ENCODE measurements at regions not wholly inside any gene's neighbourhood (a gene's known extent, or its start where the extent isn't known, plus 50 kb on each side); places are given as distances from the start of the nearest gene placed in this dataset.
"Not testable (repeated sequence)": the region's sequence is repeated elsewhere in the genome, so short reads cannot be mapped to it uniquely, and the experiment has no call there.

DNA sequence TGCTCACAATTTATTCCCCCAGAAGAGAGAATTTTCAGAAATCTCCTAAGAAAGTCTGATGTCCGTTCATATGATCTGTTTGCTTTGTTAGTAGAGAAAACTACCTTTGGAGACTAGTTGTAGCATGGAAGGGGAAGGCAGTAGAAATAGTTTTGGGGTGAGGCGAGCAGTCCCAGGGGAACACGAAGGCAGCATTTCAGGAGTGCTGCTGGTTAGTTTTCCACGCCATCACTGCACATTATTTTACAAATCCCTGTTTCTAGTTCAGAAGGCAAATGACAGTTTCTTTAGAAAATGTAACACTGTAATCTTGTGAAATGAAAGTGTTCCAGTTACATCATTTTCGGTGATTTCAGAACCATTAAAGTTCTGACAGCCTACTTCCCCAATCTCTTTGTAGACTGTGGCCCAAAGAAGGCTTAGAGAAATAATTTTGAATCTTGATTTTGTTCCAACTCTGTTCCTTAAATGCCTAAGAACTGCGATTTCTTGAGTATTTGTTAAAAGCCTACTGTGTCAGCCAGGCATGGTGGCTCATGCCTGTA is 123.8 kb downstream of the LAT start:
- DNase-seq (ENCODE audit: low read depth), result not testable (repeated sequence)

DNA sequence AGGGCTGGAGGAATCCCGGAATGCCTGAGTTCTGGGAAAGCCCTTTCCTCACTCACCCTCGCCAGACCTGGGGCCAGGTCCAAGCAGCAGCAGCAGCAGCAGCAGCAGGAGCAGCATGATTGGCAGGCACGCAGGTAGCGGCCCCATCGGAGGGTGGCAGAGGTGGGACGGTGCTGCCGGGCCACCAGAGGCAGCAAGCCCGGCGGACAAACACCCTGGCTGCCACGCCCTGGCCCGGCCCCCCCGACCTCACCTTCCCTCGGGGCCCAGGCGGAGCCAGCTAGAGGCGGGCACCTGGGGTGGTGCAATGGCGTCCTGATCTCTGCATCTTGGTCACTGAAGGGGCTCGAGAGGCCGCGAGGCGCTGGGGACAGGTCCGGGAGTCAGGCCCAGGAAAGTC is 122.4 kb downstream of the LAT start:
- no peak for DNase-seq (ENCODE audit: low read depth)

DNA sequence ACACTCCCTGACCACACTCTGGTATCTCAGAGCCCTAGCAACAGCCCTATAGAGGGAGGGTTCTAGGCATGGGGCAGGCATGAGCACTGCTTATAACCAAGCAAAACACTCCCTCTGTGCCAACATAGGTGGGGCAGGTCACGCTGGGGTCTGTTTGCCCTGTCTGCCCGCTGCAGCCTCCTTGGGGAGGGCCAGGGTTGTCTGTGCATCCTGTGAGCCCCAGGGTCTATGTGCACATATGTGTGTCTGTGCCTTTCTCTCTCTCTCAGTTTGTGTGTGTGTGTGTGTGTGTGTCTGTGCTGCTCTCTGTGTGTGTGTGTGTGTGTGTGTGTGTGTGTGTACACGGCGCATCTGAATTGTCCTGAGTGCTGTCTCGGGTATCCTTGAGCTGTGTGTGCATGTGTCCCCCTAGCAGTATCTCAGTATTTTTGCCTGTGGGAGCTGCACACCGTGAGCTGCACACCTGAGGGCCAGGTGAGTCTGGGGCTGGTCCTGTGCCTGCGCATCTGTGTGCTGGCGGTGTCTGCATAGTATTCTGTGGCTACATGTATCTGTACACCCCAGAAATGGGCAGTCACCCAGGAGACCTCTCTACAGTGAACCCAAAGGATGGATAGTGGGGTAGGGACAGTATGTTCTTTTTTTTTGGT is 121.5 kb downstream of the LAT start:
- DNase-seq (ENCODE audit: low read depth), result not testable (repeated sequence)

DNA sequence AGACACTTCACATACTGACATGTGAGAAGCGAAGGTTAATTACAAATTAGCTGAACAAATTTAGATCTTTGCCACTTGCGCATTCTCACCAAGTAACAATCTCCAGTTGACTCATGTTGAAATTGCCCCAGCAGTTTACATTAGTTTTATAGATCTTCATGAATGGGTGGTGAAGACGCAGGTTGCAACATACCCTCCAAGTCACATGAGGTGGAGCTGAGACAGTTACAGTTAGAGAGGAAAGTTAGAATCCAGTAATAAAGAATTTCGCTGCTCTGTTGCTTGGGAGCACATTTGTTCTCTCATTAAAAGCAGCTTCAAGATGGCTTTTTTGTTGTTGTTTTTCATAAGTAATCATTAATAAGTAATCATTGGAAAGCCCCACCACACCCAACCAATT is 119.7 kb downstream of the LAT start:
- not testable (repeated sequence) for DNase-seq (ENCODE audit: low read depth)

DNA sequence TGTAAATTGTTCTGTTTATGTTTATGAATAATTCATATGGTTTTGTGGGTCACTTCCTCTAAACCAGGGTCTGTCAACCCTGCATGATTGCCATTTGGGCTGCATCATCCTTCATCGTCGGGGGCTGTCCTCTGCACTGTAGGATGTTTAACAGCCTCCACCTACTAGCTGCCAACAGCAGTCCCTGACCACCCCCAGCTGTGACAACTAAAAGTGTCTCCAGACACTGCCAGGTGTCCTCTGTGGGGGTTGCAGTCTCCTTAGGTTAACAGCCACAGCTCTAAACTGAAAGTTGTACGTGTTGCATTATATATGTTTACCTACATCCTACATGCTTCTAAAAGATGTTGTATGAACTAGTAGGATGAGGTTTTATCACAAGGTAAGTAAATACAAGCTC is 113.1 kb downstream of the LAT start:
- not testable (repeated sequence) for DNase-seq (ENCODE audit: low read depth)

DNA sequence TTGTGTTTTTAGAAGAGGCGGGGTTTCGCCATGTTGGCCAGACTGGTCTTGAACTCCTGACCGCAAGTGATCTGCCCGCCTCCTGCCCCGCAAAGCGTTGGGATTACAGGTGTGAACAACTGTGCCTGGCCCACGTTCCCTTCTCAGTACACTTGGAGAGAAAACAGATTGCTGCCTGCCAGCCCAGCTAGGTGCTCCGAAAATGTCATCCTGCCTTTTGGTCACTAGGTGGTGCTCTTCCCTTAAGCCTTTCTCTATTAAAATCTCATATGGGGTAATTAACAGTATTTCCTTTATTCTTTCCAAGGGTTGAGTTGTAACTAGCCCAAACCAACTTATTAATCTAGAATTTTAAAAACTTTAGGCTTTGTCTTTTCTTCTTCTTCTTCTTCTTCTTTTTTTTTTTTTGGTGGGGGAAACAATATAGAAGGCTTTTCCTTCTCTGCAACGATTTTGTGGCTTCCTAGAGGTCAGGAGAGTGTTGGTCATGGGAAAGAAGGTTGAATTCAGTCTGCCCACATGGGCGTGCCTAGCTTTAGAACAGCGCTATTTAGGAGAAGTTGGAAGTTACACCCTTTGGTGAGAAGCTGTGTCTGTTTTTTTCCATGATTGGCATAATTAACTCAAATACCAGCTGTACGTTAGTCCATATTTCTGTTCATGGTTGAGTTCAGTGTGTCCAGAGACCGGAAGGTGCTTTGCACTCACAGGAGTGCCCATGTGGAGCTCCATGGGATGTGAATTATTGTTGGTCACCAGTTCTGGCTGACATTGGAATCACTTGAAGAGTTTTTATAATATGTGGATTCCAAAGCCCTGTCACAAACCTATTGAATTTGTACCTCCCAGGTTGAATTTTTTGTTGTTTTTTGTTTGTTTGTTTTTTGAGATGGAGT is 110.1 kb downstream of the LAT start:
- DNase-seq (ENCODE audit: low read depth), result not testable (repeated sequence)

DNA sequence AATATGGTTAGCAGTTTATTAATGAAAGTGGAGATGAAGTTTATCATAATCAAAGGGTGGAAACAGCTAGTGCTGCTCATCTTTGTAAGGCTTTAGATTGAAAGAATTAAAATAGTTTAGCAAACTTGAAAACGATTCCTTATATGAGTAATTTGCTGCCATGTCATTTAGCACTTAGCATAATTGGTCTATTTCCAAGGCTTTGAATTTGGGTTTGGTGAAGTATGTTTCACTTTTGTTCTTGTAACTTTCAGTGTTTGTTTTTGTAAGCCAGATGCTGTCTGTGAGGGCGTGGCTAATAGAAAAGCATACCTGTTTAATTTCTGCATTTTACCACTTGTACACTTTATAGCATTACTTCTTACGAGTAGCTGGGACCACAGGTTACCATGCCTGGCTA is 109.5 kb downstream of the LAT start:
- not testable (repeated sequence) for DNase-seq (ENCODE audit: low read depth)

DNA sequence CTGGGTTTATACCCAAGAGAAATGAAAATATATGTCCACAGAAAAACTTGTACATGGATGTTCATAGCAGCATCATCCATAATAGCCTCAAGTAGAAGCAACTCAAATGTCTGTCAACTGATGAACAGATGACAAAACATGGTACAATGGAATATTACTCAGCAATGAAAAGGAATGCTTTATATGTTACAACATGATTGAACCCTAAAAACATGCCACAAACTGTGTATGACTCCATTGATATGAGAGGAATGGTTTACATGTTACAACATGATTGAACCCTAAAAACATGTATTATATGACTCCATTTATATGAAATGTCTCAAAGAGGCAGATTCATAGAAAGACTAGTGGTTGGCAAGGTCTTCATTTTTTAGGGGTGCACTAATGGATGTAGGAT is 104.8 kb downstream of the LAT start:
- not testable (repeated sequence) for DNase-seq (ENCODE audit: low read depth)

DNA sequence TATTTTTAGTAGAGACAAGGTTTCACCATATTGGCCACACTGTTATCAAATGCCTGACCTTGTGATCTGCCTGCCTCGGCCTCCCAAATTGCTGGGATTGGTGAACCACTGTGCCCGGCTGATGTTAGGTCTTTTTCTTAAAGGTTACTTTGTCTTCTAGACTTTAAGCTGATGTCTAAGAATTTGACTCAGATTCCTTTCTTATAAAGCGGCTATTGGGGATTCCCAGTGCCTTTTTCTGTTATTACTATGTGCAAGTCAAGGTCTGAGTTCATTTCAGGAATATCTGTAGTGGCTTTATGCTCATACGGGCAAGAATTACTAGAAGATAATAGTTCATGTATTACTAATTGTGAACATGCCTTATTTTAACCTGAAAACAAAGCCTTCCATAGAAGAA is 102.8 kb downstream of the LAT start:
- not testable (repeated sequence) for DNase-seq (ENCODE audit: low read depth)

DNA sequence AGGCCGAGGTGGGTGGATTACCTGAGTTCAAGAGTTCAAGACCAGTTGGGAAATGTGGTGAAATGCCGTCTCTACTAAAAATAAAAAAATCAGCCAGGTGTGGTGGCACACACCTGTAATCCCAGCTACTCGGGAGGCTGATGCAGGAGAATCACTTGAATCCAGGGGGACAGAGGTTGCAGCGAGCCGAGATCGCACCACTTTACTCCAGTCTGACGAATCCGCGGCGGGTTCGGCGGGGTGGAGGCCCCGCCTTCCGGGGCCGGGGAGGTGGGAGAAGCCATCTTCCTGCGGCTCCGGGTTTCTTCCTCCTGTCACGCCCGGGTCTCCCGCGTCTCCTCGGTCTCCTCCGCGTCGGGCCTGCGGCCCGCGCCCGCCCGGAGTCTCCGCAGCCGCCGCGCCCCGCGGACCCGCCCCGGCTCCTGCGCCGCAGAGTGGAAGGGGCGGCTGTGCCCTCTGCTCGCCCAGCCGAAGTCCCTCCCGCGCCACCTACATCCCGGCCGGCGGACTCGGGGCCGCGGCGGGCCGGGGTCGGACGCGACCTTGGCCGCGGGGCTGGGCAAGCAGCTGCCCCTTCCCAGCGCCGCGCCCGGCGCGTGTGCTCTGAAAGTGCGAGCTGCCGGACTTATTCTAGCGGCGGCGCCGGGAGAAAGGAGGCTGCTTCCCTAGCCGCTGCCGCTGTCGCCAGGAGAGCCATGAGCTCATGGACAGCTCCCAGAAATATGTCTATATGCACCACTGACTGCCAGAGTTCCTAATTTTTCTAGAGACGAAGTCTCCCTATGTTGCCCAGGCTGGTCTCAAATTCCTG is 97.2 kb downstream of the LAT start:
- not testable (repeated sequence) for DNase-seq (ENCODE audit: low read depth)

DNA sequence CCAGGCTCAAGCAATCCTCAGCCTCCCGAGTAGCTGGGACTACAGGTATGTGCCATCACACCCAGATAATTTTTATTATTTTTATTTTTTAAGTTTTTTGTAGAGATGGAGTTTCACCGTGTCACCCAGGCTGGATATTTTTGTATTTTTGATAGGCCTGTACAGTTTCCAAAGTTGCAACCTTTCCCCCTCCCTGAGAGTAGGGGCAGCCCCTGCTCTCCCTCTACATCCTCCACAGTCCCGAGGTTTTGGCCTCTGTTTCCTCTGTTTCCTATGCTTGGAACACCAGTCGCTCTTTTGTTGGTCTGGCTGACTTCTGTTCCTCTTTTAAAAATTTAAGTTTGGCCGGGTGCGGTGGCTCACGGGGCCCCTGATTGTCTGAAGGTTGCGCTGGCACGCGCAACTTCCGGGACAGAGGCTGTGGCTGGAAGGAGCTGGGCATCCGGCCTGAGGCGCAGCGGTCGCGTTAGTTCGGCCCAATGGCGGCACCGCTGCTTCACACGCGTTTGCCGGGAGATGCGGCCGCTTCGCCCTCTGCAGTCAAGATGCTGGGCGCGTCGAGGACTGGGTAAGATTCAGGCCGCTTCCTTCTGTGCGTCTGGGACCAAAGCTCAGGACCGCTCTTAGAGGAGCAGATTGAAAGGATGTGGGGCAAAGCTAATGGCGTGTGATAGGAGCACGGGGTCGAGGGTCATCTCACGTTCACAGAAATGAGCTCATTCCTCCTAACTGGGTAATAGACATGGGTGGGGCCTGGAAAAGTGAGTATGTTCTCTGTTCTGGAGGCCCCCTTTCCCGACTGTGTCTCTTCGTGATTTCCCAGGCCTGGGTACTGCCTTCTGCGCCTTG is 89.9 kb downstream of the LAT start:
- DNase-seq (ENCODE audit: low read depth), result not testable (repeated sequence)

DNA sequence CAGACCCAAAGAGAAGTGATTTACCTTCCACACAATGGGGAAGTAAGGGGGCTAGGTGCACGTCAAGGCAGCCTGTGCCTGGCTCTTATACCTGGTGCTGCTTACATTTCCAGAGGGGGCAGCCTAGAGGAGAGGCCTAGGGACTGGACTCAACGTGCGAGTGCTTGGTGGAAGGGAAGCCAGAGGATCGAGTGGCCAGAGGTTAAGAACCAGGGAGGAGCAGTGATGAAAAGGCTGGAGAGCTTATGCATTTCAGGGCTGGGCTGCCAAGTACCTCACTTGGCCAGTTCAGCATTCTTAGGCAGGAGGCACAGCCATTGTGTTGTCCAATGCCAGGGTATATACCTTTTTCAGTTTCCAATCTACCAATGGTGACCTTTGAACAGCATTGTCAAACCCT is 77.4 kb downstream of the LAT start:
- not testable (repeated sequence) for DNase-seq (ENCODE audit: low read depth)

DNA sequence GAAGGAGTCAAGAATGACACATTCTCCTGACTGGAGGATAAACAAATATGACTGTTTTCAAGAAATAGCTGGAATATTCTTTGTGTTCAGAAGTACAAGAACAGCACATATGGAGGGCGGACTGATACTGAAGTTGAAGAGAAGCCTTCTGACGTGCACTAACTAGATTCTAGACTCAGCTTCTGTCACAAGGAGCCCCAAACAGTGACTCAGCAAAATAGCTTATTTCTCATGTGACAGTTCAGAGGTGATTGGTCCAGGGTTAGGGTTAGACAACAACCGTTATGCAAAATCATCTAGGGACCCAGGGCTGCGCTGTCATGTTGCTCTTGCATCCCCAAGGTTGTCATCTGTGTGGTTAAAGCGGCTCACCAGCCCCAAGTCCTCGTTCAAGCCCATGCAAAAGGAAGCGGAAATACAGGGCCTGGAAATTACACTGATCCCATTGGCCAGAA is 76.6 kb downstream of the LAT start:
- not testable (repeated sequence) for DNase-seq (ENCODE audit: low read depth)

DNA sequence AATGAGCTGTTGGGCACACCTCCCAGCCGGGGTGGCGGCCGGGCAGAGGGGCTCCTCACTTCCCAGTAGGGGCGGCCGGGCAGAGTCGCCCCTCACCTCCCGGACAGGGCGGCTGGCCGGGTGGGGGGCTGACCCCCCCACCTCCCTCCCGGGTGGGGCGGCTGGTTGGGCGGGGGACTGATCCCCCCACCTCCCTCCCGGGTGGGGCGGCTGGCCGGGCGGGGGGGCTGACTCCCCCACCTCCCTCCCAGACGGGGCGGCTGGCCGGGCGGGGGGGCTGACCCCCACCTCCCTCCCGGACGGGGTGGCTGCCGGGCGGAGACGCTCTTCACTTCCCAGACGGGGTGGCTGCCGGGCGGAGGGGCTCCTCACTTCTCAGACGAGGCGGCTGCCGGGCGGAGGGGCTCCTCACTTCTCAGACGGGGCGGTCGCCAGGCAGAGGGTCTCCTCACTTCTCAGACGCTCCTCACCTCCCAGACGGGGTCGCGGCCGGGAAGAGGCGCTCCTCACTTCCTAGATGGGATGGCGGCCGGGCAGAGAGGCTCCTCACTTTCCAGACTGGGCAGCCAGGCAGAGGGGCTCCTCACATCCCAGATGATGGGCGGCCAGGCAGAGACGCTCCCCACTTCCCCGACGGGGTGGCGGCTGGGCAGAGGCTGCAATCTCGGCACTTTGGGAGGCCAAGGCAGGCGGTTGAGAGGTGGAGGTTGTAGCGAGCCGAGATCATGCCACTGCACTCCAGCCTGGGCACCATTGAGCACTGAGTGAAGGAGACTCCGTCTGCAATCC is 75.4 kb downstream of the LAT start:
- DNase-seq (ENCODE audit: low read depth), result not testable (repeated sequence)

DNA sequence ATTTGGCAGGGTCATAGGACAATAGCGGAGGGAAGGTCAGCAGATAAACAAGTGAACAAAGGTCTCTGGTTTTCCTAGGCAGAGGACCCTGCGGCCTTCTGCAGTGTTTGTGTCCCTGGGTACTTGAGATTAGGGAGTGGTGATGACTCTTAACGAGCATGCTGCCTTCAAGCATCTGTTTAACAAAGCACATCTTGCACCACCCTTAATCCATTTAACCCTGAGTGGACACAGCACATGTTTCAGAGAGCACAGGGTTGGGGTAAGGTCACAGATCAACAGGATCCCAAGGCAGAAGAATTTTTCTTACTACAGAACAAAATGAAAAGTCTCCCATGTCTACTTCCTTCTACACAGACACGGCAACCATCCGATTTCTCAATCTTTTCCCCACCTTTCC is 74.7 kb downstream of the LAT start:
- not testable (repeated sequence) for DNase-seq (ENCODE audit: low read depth)

Data from renal cortical epithelial cell (primary cell).